ENCODE measurements at regions not wholly inside any gene's neighbourhood (a gene's known extent, or its start where the extent isn't known, plus 50 kb on each side); places are given as distances from the start of the nearest gene placed in this dataset.

DNA sequence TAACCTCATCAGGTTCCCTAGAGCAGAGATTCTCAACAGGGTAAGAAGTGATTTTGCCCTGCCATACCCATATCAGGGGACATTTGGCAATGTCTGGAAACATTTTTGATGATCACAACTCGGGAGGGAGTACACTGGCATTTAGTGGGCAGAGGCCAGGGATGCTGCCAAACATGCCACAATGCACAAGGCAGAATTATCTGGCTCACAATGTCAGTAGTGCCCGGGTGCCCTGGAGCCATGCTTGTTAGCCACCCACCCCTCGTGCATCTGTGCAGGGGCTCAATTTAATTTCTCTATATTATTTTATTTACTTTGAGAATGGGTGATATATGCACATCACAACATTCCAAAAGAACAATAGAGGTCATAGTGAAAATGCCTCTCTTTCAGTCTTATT, 82.0 kb upstream of the DHX15 start:
- Histone ChIP-seq H3K9me3 (ENCODE audit: insufficient read depth, low read depth, low read length) (no peaks in the 10 kb centered on the region), H3K27me3 (ENCODE audit: insufficient read depth, low read length, poor library complexity, severe bottlenecking) (no peaks in the 10 kb centered on the region), H3K4me1 (ENCODE audit: insufficient read depth, low read length, poor library complexity, severe bottlenecking) (no peaks in the 10 kb centered on the region), H3K79me2 (ENCODE audit: insufficient read depth, low read length) (no peaks in the 10 kb centered on the region), H4K20me1 (ENCODE audit: insufficient read depth, low read length, poor library complexity, severe bottlenecking) (no peaks in the 10 kb centered on the region), H2AFZ (ENCODE audit: low read length) (no peak overlapping the region), H3K9ac (ENCODE audit: low read depth, low read length, poor library complexity, severe bottlenecking) (no peak overlapping the region), H3K36me3 (ENCODE audit: insufficient read depth, low read length) (no peaks in the 10 kb centered on the region), H3F3A (ENCODE audit: low read depth) (no peaks in the 10 kb centered on the region), H3K4me2 (ENCODE audit: low read depth, low read length, poor library complexity, severe bottlenecking) (no peak overlapping the region), H3K4me3 (ENCODE audit: low read length, poor library complexity, severe bottlenecking) (no peak overlapping the region), H3K9me2 (replicated peaks; ENCODE audit: low read depth, low read length) (no peaks in the 10 kb centered on the region)
- TF ChIP-seq, protein P1, sequence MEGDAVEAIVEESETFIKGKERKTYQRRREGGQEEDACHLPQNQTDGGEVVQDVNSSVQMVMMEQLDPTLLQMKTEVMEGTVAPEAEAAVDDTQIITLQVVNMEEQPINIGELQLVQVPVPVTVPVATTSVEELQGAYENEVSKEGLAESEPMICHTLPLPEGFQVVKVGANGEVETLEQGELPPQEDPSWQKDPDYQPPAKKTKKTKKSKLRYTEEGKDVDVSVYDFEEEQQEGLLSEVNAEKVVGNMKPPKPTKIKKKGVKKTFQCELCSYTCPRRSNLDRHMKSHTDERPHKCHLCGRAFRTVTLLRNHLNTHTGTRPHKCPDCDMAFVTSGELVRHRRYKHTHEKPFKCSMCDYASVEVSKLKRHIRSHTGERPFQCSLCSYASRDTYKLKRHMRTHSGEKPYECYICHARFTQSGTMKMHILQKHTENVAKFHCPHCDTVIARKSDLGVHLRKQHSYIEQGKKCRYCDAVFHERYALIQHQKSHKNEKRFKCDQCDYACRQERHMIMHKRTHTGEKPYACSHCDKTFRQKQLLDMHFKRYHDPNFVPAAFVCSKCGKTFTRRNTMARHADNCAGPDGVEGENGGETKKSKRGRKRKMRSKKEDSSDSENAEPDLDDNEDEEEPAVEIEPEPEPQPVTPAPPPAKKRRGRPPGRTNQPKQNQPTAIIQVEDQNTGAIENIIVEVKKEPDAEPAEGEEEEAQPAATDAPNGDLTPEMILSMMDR (conservative IDR thresholded peaks at IDR 0.05; ENCODE audit: low read length), result no peak

DNA sequence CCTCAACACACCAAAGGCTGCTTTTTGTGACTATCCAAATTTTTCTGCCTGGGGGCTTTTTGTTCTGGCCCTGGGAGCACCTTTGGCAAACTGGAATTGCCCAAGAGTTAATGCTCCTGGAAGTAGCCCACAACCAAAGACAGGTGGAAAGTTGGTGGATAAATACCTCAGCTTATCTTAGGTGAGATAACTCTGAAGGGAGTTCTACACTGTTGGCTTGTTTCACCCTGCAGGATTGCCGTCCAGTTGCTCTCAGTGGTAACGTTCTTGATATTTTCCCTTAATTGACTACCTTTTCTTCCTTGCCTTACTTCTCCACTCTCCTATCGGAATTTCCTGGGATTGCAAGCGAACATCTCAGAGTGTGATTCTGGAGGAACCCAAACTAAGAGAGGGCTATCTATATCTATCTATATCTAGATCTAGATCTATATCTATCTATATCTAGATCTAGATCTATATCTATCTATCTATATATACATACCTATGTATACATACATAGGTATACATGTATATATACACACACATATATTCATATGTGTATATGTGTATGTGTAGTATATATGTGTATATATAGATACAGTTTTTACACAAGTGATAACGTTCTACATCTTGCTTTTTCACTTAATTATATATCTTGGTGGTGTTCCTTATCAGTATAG, 82.6 kb upstream of the DHX15 start:
- H3K4me1 ChIP-seq (ENCODE audit: insufficient read depth, low read length, poor library complexity, severe bottlenecking), result no peaks in the 10 kb centered on the region
- no peaks in the 10 kb centered on the region for H3K36me3 ChIP-seq (ENCODE audit: insufficient read depth, low read length)
- no peak overlapping the region for H3K9ac ChIP-seq (ENCODE audit: low read depth, low read length, poor library complexity, severe bottlenecking)
- TF ChIP-seq, protein P1 (conservative IDR thresholded peaks at IDR 0.05; ENCODE audit: low read length), result no peak
- no peak for TF ChIP-seq EZH2phosphoT487 (IDR thresholded peaks at IDR 0.05; ENCODE audit: borderline replicate concordance)
- no peaks in the 10 kb centered on the region for H3F3A ChIP-seq (ENCODE audit: low read depth)
- no peaks in the 10 kb centered on the region for H3K79me2 ChIP-seq (ENCODE audit: insufficient read depth, low read length)
- no peaks in the 10 kb centered on the region for H4K20me1 ChIP-seq (ENCODE audit: insufficient read depth, low read length, poor library complexity, severe bottlenecking)
- H3K9me2 ChIP-seq (replicated peaks; ENCODE audit: low read depth, low read length), result no peaks in the 10 kb centered on the region
- H2AFZ ChIP-seq (ENCODE audit: low read length), result no peak overlapping the region
- H3K4me2 ChIP-seq (ENCODE audit: low read depth, low read length, poor library complexity, severe bottlenecking), result no peak overlapping the region
- H3K9me3 ChIP-seq (ENCODE audit: insufficient read depth, low read depth, low read length), result 0 out of 2 replicates have a peak, but pooled peaks cover 3% of the 10 kb centered on the region
- no peaks in the 10 kb centered on the region for H3K27me3 ChIP-seq (ENCODE audit: insufficient read depth, low read length, poor library complexity, severe bottlenecking)
- no peak overlapping the region for H3K4me3 ChIP-seq (ENCODE audit: low read length, poor library complexity, severe bottlenecking)

DNA sequence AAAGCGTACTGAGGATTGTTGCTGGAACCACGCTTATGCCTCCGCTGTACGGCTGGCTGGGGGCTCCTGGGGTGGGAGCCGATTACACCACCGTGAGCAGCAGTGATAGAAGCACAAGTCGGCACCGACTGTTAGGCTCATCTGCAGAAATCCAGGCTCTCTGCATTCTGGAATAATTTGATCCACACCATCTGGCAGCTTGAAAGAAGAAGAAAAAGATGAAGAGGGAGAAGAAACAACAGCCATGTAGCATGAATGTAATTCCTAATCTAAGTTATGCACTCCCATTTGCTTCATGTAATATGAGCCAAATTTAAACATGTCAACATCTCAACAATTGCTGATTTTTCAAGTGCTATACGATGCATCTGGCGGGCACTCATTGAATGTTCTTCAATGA, 84.6 kb upstream of the DHX15 start:
- Histone ChIP-seq H3K9me2 (replicated peaks; ENCODE audit: low read depth, low read length) (no peaks in the 10 kb centered on the region), H3K4me2 (ENCODE audit: low read depth, low read length, poor library complexity, severe bottlenecking) (no peak overlapping the region), H3F3A (ENCODE audit: low read depth) (no peaks in the 10 kb centered on the region), H4K20me1 (ENCODE audit: insufficient read depth, low read length, poor library complexity, severe bottlenecking) (no peaks in the 10 kb centered on the region), H3K4me3 (ENCODE audit: low read length, poor library complexity, severe bottlenecking) (no peak overlapping the region), H2AFZ (ENCODE audit: low read length) (no peak overlapping the region), H3K79me2 (ENCODE audit: insufficient read depth, low read length) (no peaks in the 10 kb centered on the region), H3K36me3 (ENCODE audit: insufficient read depth, low read length) (no peaks in the 10 kb centered on the region), H3K9me3 (ENCODE audit: insufficient read depth, low read depth, low read length) (peaks cover 7% of the 10 kb centered on the region; the same call in 1 of the 2 replicates), H3K27me3 (ENCODE audit: insufficient read depth, low read length, poor library complexity, severe bottlenecking) (no peaks in the 10 kb centered on the region), H3K9ac (ENCODE audit: low read depth, low read length, poor library complexity, severe bottlenecking) (no peak overlapping the region), H3K4me1 (ENCODE audit: insufficient read depth, low read length, poor library complexity, severe bottlenecking) (no peaks in the 10 kb centered on the region)
- TF ChIP-seq EZH2phosphoT487 (IDR thresholded peaks at IDR 0.05; ENCODE audit: borderline replicate concordance), result no peak
- TF ChIP-seq, protein P1 (conservative IDR thresholded peaks at IDR 0.05; ENCODE audit: low read length), result no peak

Data from Loucy (cell line).